GM23248 (cell line): ENCODE measurements at regions not wholly inside any gene's neighbourhood (a gene's known extent, or its start where the extent isn't known, plus 50 kb on each side); places are given as distances from the start of the nearest gene placed in this dataset.

Experiments used
- EZH2 ChIP-seq: fragments of 200-600 bp; sonication (generic); IDR thresholded peaks from 2 replicates; pipeline ENCODE4 v1.6.1; 2018; ENCODE audit warnings: antibody characterized with exemption, mild to moderate bottlenecking; ENCODE audit not compliant: insufficient read depth, poor library complexity, severe bottlenecking
- EZH2phosphoT487 ChIP-seq: fragments of 200-600 bp; sonication (generic); IDR thresholded peaks from 2 replicates; pipeline ENCODE4 v1.6.1; 2018; ENCODE audit warnings: antibody characterized with exemption, moderate library complexity, mild to moderate bottlenecking, low read depth; ENCODE audit not compliant: insufficient read depth

DNA sequence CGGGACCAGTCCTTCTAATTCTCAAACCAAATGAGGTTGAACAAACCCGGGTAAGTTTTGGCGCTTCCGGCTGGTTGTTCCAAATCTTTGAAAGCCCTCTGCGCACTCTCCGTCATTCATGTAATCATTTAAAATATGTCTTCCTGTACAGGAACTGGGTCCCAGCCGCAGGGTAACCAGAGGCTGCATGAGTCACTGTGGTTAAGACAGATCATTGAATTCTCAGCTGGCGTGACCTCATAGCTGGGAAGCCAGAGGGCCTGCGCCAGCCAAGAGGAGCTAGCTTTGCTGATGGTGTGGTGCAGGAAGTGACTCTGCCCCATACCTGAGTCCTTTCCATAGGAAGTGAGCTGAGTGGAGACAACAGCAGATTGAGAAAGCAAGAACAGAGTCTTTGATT is 135.2 kb downstream of the TSHZ3 start:
- no peak for TF ChIP-seq EZH2
- TF ChIP-seq EZH2phosphoT487: no peak
